Peyer's patch (tissue), 4 donors: ENCODE measurements at regions not wholly inside any gene's neighbourhood (a gene's known extent, or its start where the extent isn't known, plus 50 kb on each side); places are given as distances from the start of the nearest gene placed in this dataset.

ENCODE experiments used
- POLR2A ChIP-seq, 2 donors: fragments of 450-650 bp; IDR thresholded peaks; one replicate each; pipeline ENCODE4 v1.5.1; 2017; ENCODE audit warnings: antibody characterized with exemption in 2 of 2, mild to moderate bottlenecking in 2 of 2, moderate library complexity in 2 of 2
- TF ChIP-seq, protein P1 (sequence below), 6 experiments: fragments of 450-650 bp in 4 of 6; fragments of 200-600 bp in 2 of 6; sonication (generic) in 1 of 6; IDR thresholded peaks; one replicate each; pipeline ENCODE4 v1.5.1; 2017 to 2019; ENCODE audit warnings: antibody characterized with exemption in 6 of 6, mild to moderate bottlenecking in 3 of 6, moderate library complexity in 1 of 6

DNA sequence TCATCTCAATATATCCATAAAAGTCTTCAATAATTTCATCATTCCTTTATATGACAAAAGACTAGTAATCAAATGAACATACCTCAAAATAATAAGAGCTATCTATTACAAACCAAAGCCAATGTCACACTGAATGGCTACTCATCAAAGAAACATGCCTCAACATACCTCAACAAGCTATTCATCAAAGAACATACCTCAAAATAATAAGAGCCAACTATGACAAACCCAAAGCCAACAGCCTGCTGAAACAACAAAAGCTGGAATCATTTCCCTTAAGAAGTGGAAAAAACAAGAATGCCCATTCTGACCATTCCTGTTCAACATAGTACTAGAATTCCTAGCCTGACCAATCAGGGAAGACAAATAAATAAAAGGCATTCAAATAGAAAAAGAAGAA is 1373.7 kb downstream of the BRINP3 start:
- TF ChIP-seq, protein P1, sequence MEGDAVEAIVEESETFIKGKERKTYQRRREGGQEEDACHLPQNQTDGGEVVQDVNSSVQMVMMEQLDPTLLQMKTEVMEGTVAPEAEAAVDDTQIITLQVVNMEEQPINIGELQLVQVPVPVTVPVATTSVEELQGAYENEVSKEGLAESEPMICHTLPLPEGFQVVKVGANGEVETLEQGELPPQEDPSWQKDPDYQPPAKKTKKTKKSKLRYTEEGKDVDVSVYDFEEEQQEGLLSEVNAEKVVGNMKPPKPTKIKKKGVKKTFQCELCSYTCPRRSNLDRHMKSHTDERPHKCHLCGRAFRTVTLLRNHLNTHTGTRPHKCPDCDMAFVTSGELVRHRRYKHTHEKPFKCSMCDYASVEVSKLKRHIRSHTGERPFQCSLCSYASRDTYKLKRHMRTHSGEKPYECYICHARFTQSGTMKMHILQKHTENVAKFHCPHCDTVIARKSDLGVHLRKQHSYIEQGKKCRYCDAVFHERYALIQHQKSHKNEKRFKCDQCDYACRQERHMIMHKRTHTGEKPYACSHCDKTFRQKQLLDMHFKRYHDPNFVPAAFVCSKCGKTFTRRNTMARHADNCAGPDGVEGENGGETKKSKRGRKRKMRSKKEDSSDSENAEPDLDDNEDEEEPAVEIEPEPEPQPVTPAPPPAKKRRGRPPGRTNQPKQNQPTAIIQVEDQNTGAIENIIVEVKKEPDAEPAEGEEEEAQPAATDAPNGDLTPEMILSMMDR (IDR thresholded peaks at IDR 0.05) = no peak
- no peak for TF ChIP-seq POLR2A (IDR thresholded peaks at IDR 0.05)
